Ecto neural progenitor cell (in vitro differentiated cells): ENCODE measurements at regions not wholly inside any gene's neighbourhood (a gene's known extent, or its start where the extent isn't known, plus 50 kb on each side); places are given as distances from the start of the nearest gene placed in this dataset.

ENCODE experiments used
- DNase-seq: peaks from one replicate; pipeline ENCODE4 v3.0.0-alpha.2; 2018; ENCODE audit warnings: low spot score

DNA sequence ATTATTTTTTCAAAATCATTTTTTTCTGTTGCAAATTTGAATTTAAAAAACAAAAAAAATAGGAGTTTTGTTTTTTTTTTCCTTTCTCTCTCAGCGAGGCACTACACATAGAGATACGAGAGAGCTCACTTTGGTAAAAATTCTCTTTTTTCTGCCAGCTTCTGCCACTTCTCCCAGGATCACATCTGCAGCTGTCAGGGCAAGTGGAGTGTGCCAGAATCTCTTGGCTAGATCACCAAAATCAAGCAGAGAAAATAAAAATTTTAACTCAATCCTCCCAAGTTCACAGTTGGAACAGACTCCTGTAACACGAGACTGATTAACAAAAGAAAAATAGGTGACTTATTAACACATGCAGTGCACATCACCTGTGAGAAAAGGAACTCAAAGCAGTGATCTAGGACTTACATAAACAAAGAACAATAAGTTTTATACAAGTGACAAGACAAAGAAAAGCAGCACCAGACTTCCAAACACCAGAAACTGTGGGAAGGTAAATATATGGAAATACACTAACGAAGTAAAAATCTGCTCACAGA, 213.2 kb upstream of the ZFP42 start:
- no peak for DNase-seq

DNA sequence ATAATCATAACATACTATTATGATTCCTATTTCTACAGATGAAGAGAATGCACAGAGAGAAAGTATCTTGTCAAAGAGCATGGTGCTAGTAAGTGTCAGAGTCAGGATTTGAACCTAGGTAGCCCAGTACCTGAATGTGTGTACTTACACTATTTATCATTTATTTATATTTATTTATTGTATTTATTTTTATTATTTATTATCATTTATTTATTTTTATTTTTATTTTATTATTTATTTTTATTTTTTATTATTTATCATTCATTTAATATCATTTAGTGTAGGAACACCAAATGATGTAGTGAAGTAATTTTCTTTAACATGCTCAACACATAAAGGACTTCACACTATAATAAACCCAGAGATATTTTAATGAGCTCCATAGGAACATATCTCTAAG, 209.4 kb upstream of the ZFP42 start:
- no peak for DNase-seq

DNA sequence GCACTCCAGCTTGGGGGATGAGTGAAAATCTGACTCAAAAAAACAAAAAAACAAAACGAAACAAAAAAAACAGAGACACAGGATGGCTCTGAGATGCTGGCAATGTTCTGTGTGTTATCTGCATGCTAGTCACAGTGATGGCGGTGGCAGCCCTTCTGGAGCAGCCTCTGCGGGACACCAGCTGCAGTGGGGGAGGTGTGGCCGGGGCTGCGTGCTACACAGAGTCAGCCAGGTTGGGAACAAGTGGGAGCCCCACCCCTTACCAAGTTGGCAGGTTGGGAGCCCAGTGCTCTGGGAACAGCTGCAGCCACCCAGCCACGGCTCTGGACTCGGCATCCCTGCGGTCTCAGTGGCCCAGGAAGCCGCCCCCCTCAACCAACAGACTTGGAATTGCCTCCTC, 206.5 kb upstream of the ZFP42 start:
- no peak for DNase-seq

DNA sequence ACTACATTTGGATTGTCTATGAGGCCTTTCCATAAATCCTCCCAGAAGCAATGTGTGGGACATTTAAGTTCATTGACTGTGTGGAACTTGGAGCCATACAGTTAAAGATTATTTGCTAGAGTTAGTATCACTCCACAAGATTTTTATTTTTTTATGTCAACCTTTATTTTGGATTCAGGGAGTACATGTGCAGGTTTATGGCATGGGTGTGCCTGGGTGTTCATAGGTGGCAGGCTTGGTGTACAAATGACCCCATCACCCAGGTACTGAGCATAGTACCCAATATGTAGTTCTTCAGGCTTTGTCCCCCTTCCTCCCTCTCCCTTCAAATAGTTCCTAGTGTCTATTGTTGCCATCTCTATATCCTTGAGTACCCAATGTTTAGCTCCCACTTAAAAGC, 199.8 kb upstream of the ZFP42 start:
- DNase-seq: no peak

DNA sequence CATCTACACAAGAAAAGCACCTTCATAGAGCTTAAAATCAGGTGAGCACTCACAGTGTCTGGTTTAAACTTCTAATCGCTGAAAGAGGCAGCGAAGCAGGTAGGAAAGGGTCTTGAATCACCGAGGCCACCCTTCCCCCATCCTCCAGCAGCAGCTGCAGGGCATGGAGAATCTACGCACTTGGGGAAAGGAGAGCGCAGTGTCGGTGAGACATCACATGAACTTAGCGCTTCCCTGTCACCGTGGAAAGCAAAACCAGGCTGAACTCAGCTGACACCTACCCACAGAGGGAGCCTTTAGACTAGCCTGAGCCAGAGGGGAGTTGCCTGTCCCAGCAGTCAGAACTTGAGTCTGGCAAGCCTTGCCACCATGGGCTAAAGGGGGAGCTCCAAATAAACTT, 197.2 kb upstream of the ZFP42 start:
- no peak for DNase-seq

DNA sequence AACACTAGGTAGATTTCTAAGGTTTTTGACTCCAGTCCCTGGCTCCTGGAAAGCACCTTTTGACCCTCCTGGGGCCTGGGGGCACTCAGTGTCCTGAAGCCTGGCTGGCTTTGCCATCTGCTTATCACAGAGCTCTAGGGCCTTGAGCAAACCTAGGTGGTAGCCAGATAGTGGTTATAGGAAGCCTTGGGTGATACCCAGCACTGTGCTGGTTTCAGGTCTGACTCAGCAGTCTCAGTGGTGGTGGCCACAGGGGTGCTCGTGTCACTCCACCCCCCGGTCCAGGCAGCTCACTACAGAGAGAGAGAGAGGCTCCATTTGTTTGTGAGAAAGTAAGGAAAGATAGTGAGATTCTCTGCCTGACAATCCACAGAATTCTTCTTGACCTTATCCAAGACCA, 195.8 kb upstream of the ZFP42 start:
- no peak for DNase-seq

DNA sequence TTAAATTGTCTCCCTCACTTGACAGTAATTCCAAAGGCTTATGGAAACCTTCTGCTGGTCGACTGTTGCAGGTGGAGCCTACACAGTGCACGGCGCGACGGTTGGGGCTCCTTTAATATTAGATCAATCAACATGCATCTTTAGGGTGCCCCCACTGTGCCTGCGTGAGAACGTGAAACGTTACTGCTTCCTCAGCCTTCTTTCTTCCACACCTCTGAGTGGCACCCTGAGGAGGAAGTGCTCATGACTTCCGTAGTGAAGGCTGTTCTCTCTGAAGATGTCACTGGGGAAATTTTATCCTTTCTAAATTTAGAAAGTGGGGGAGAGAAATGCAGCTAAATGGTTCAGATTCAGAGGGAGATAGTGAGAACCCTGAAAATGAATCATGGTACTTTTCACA, 184.0 kb upstream of the ZFP42 start:
- no peak for DNase-seq

DNA sequence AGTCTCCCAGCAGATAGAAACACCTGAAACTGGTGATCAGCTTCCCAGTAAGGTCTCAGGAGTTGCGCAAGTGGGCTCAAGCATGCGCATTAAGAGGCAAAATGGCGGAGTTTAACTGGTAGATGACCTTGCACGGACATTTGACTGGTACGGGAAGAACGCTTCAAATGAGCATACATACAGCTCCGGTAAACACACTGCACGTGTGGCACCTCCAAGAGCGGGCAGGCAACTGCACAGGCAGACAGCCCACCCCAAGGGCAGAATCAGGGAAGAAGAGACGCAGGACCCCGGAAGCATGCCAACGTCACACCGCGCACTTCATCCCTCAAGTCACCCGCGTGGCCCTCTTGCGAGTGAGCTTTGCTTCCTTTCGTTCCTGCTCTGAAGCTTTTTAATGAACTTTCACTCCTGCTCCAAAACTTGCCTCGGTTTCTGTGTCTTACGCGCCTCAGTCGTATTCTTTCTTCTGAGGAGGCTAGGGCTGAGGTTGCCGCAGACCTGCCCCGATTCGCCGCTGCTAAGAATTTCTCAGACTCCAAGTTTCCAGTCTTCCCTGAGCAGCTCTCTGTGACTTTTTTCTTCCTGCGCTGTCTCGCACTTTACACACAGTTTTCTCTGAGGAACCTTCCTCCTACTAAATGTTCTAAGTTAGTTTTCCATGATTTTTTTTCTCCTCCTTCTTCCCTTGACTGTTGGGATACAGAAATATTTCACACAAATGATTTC, 180.7 kb upstream of the ZFP42 start:
- DNase-seq: no peak

DNA sequence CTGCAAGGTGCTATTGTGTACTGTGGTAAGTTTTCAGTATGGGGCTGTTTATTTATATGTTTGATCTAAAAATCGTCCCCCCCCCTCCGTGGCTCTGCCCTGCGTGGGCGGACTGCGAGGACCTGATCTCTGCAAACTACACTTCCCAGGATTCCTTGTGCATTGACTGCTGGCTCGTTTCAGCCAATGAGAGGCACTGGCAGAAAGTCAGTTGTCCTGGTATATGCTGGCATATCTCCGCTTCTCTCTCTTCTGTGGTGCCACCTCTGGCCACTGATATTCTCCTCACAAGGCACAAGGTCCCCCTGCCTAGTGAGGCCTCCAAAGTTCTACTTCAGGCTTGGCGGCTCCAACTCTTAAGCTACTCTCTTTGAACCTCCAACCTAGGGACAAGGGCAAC, 168.8 kb upstream of the ZFP42 start:
- no peak for DNase-seq

DNA sequence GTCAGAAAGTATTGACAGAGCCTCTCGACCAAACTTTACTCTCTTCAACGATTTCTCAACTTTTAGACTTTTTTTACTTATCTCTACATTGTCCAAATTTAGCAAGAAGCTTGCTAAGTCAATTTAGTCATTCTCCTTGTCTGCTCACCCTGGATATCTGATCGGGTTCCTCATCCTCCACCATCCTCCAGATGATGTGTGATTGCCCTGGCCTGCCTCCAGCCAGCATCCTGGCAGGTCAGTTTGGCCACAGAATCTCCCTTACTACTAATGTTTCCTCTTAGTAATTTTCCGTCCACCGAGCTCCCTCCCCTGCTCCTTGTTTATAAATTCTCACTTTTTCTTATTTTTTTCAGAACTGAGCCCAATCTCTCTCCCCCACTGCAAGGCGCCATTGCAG, 167.9 kb upstream of the ZFP42 start:
- DNase-seq: no peak

DNA sequence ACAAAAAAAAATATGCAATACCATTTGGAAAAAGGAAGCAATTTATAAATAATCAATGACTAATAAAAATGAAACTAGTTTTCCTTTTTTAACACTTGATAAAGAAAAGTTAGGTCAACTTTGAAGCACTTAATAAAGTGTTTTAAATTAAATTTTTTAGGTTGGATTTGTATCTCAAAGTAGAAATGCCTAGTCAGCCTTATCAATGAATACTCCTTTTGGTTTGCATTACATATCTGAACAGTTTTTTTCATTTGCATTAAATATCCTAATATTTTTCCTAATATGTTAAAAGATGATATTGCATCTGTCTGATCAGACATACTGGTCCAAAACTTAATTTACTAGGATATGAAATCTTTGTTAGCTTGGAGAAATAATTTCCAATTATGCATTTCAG, 155.8 kb upstream of the ZFP42 start:
- DNase-seq: no peak

DNA sequence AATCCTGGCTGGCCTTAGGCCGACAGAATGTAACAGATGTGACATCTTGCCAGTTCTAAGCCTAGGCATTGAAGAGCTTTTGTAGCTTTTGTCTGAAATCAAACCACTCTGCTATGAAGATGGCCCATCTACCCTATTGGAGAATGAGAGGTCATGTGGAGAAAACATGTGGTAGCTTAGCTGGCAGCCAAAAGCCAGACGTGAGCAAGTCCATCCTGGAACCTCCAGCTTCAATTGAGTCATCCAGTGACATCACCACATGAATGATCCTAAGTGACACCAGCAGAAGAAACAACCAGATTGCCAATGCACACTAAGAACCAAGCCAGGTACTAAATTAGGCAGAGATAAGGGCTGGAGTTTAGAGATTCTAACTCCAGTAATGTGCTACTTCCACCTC, 154.8 kb upstream of the ZFP42 start:
- no peak for DNase-seq

DNA sequence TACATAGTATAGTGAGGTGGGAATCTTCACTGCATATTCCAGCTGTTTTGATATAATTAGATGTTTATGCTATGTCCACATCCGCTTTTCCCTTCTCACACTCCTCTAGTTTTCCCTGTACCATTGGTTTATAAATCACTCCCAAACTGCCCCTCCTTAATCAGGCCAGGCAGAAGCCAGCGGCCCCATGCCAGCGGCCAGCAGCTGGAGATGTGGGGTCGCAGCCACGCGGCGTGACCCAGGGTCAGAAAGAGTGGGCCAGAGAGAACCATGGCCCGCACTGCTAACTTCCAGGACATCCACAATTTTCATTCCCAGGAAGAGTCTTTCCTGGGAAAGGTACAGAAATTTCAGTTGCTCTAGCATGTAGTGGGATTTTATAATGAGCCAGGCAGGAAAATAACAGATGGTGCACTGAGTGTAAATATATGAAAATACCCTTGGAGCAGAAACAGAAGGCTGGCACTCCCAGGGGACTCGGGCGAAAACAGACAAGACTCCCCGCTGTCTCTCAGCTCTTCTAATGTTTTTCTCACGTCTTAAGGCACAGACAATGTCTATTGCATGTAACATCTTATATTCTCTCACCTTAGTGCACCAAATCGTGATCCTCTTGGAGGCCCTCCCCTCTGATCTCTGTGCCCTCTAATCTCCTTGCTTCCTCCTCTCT, 145.9 kb upstream of the ZFP42 start:
- DNase-seq: no peak

DNA sequence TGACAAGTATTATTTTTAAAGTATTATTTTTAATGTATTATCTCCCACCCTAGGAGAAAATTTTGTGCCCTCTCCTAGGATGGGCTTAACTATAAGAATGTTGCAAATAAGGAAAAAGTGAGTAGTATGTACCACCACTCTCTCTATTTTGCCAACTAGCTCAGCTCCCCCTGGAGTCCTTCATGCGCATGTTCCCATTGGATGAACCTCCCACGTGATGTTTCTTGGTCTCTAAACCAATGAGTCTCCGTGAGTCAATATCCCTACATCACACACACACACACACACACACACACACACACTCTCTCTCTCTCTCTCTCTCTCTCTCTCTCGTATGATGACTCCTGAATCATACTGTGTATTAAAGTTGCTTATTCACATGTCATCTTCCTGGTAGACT, 129.7 kb upstream of the ZFP42 start:
- no peak for DNase-seq

DNA sequence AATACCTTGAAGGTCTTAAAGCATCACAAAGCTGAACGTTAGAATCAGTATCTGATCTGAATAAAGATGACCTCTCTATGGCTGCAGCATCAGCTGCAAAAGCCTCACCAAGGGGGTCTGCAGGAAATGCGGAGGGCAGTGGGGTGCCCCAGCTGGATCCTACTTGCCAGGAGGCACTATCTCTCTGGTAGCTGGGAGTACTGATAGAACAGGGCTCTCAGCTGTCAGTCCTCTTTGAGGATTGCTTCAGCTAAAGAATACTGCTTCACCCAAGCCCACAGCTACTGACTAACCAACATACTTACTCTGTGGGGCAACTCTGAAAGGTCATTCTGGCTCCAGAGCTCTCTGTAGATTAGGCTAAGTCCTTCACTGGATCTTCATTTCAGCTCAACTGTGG, 112.5 kb upstream of the ZFP42 start:
- DNase-seq: no peak

DNA sequence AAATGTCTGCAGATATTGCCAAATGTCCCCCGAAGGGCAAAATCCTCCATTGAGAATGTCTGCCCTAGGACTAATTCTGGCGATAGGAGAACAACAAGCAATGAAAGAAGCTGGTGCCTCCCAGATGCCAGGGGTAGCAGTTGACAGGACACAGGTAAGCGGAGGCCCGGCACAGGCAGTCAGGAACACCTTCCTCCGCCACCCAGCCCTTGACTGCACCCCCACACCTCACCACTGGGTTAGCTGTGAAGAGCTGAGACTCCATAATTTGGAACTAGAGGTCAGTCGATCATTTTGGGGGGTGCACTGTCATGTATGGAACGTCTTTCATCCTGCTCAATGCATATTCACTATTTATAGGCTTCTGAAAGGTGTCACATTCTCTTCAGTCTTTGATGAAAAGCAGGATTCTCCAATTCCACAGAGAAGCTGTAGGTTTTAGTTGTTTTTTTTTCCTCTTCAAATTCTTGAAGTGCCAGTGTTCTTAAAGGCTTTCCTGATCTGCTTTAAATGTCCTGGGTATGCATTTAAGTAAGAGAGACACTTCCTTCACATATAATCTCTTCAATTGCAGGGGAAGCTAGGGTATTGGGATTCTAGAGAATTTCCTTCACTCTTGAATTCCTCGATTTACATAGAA, 111.6 kb upstream of the ZFP42 start:
- DNase-seq: no peak

DNA sequence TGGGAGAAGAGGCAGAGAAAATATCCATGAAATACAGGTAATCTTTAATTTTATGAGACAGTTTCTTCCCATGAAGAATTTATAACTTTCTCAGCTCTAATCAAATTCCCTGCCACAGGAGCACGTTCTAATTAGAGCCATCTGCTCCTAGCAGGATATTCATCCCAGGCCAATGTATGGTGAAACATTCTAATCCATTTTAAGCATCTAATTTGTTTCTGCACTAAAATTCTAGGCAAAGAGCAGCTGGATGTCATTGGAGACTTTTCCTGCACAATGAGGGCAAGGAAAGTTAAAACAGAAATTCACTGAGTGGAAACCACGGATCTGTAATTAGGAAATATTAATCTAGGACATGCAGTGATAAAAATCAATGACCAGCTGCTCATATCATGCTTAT, 107.7 kb upstream of the ZFP42 start:
- no peak for DNase-seq

DNA sequence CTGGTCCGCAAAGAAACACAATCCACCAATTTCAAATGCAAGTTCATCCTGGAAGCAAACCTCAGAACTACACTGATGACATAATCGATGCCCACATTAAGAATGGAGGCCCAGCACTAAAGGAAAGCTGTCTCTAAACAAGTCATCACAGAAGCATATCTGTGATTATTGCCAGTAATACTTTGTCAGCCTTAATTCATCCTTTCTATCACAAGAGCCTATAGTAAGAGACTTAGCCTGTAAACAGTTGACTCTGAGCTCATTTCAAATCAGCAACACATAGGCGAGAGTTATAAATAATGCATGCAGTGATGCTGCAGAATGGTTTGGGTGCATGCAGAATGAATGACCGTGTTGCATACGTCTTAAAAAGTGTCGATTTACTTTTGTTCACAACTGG, 105.9 kb upstream of the ZFP42 start:
- no peak for DNase-seq

DNA sequence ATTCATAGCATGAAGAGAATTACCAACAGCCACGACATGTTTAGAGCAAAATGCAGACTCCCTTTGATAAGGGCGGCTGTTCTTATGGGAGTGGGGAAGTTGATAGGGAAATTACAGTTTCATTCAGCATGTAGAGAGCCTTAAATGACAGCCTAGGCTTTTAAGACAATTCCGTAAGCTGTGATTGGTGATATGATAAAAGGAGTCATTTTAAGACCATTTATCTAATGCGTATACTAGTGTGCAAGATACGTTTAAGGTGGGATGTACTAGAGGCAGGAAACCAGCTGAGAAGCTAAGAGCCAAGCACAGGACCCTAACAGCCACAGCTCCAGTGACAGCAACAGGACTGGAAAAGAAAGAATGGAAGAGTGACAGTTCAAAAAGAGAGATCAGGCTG, 102.2 kb upstream of the ZFP42 start:
- no peak for DNase-seq

DNA sequence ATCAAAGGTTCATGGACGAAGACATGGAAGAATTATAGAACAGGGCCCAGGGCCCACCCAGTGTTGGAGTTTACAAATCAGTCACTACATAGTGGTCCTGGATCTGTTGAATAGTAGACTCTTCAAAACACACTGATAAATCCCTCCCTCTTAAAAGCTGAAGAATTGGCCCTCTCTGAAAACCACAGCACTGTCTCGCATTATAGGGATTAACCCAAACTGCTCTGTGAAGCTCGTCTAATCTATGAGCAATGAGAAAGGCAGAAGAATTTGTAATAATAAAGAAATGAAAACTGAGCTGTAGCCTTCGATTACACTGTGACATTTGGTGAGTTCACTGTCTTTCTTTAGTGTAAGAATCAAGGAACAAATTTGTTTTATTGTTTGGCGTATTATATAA, 92.5 kb upstream of the ZFP42 start:
- DNase-seq: no peak

DNA sequence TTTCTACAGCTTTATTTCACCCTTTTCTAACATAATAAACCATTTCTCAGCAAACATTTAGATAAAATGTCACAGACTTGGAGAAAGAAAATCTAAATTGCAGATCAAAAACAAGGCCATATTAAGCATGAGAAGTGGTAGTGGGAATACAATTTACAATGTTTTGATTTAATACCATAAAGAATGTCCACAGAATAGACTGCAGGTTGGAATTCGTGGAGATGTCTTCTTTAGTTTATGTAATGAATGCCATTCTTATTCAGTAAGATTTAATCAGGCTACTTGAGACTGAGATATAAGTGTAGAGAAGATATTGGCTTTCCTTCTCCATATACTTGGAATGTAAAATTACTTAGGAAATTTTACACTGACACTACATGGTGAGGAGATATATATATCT, 91.9 kb upstream of the ZFP42 start:
- no peak for DNase-seq

DNA sequence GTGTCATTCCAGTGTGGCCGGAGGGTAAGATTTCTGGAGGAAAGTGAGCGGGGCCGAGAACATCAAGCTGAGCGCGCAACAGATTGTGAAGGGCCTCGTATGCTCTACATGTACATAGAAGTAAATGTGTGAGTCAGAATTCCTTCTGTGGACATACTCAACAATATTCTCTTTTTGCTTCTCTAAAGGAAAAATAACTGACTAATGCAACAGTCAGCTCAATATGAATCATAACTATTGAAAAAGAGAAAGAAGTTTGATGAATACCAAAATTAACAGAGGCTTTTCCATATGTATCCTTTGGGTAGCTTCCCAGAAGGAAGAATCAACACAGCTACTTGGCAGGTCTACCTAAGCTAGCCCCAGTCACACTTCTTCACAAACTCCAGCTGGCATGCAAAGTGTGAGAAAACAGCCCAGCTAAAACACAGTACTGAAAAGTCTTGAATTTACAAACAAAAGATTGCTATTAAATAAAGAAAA, 87.5 kb upstream of the ZFP42 start:
- DNase-seq: no peak

DNA sequence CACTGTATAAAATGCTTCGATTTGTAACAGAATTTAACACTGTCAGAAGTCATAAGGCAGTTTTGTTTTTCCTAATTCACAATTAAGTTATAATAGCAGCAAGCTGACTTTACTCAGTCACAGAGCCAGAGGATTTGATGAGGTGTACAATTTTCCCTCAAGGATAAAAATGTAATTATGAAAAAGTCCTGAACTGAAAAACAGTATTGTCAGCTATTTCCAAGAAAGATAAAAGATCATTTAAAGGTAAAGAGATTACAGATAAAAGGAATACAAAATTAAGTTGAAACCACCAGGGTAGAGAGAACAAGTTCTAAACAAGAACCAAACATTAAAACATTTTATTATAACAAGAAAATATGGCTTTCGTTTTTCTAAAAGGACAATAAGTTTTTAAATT, 86.8 kb upstream of the ZFP42 start:
- no peak for DNase-seq
